ENCODE measurements at regions not wholly inside any gene's neighbourhood (a gene's known extent, or its start where the extent isn't known, plus 50 kb on each side); places are given as distances from the start of the nearest gene placed in this dataset.
"Not testable (repeated sequence)": the region's sequence is repeated elsewhere in the genome, so short reads cannot be mapped to it uniquely, and the experiment has no call there.

DNA sequence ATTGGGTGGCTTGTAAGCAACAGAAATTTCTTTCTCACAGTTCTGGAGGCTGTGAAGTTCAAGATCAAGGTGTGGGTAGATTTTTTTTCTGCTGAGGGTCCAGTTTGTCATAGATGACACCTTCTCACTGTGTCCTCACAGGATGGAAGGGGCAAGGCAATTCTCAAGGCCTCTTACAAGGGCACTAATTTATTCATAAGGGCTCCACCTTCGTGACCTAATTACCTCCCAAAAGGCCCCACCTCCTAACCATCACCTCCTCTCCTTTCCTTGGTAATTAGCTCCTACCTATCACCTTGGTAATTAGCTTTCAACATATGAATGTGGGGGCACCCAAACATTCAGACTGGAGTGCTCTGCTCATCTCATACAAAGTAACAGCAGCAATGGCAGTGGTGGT is 92.3 kb upstream of the CD44 start:
- DNase-seq (ENCODE audit: low read depth, low spot score): no peak
- Mint-ChIP-seq H3K27ac (ENCODE audit: unreplicated experiment) (no peak overlapping the region), H3K36me3 (ENCODE audit: low read depth) (no peaks in the 10 kb centered on the region), H3K9me3 (peaks cover 5% of the 10 kb centered on the region), H3K4me1 (no peaks in the 10 kb centered on the region), H3K27me3 (ENCODE audit: low read depth) (peaks cover 5% of the 10 kb centered on the region), H3K4me3 (no peak overlapping the region)
- TF ChIP-seq, protein P1, sequence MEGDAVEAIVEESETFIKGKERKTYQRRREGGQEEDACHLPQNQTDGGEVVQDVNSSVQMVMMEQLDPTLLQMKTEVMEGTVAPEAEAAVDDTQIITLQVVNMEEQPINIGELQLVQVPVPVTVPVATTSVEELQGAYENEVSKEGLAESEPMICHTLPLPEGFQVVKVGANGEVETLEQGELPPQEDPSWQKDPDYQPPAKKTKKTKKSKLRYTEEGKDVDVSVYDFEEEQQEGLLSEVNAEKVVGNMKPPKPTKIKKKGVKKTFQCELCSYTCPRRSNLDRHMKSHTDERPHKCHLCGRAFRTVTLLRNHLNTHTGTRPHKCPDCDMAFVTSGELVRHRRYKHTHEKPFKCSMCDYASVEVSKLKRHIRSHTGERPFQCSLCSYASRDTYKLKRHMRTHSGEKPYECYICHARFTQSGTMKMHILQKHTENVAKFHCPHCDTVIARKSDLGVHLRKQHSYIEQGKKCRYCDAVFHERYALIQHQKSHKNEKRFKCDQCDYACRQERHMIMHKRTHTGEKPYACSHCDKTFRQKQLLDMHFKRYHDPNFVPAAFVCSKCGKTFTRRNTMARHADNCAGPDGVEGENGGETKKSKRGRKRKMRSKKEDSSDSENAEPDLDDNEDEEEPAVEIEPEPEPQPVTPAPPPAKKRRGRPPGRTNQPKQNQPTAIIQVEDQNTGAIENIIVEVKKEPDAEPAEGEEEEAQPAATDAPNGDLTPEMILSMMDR (conservative IDR thresholded peaks at IDR 0.05): no peak

GRCh38 chr11:35047179-35047578 is 91.8 kb upstream of the CD44 start:
- peaks cover 5% of the 10 kb centered on the region for H3K9me3 Mint-ChIP-seq
- TF ChIP-seq, protein P1 (conservative IDR thresholded peaks at IDR 0.05): no peak
- H3K27ac Mint-ChIP-seq (ENCODE audit: unreplicated experiment): no peak overlapping the region
- no peaks in the 10 kb centered on the region for H3K4me1 Mint-ChIP-seq
- no peak for DNase-seq (ENCODE audit: low read depth, low spot score)
- H3K27me3 Mint-ChIP-seq (ENCODE audit: low read depth): peaks cover under 1% of the 10 kb centered on the region
- H3K4me3 Mint-ChIP-seq: no peak overlapping the region
- H3K36me3 Mint-ChIP-seq (ENCODE audit: low read depth): no peaks in the 10 kb centered on the region

- H3K4me1 Mint-ChIP-seq: no peaks in the 10 kb centered on the region
- H3K27ac Mint-ChIP-seq (ENCODE audit: unreplicated experiment): no peak overlapping the region
- TF ChIP-seq, protein P1 (conservative IDR thresholded peaks at IDR 0.05): no peak
- H3K36me3 Mint-ChIP-seq (ENCODE audit: low read depth): no peaks in the 10 kb centered on the region
- H3K27me3 Mint-ChIP-seq (ENCODE audit: low read depth): no peaks in the 10 kb centered on the region
- DNase-seq (ENCODE audit: low read depth, low spot score): no peak
- H3K4me3 Mint-ChIP-seq: no peak overlapping the region
- peaks cover 5% of the 10 kb centered on the region for H3K9me3 Mint-ChIP-seq
These were observed 91.2 kb upstream of the CD44 start for GRCh38 chr11:35047769-35048168.

GRCh38 chr11:35048346-35048745 is 90.6 kb upstream of the CD44 start:
- not testable (repeated sequence) for H3K4me1 Mint-ChIP-seq; DNase-seq (ENCODE audit: low read depth, low spot score); H3K9me3 Mint-ChIP-seq; H3K4me3 Mint-ChIP-seq; H3K36me3 Mint-ChIP-seq (ENCODE audit: low read depth); H3K27ac Mint-ChIP-seq (ENCODE audit: unreplicated experiment); H3K27me3 Mint-ChIP-seq (ENCODE audit: low read depth)

DNA sequence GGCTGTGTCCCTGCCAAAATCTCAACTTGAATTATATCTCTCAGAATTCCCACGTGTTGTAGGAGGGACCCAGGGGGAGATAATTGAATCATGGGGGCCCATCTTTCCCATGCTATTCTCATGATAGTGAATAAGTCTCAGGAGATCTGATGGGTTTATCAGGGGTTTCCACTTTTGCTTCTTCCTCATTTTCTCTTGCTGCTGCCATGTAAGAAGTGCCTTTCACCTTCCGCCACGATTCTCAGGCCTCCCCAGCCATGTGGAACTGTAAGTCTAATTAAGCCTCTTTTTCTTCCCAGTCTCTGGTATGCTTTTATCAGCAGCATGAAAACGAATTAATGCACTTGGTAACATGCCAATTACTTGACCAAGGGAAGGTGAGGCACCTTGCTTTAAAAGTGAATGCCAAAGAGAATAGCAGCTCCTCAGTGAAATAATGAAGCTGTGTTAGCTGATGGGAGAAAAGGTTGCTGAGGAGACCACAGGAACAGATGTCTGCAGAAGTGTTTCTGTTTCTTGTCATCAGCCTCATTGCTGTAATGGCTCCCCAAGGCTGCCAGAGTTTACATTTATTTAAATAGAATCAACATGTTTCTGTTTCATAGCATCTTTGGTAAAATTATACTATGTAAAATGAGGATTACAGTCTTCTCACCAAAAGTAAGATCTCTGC is 89.0 kb upstream of the CD44 start:
- no peak overlapping the region for H3K4me3 Mint-ChIP-seq
- H3K4me1 Mint-ChIP-seq: no peaks in the 10 kb centered on the region
- H3K27me3 Mint-ChIP-seq (ENCODE audit: low read depth): no peaks in the 10 kb centered on the region
- TF ChIP-seq, protein P1 (conservative IDR thresholded peaks at IDR 0.05): no peak
- H3K27ac Mint-ChIP-seq (ENCODE audit: unreplicated experiment): no peak overlapping the region
- DNase-seq (ENCODE audit: low read depth, low spot score): no peak
- no peaks in the 10 kb centered on the region for H3K36me3 Mint-ChIP-seq (ENCODE audit: low read depth)
- H3K9me3 Mint-ChIP-seq: peaks cover 5% of the 10 kb centered on the region

DNA sequence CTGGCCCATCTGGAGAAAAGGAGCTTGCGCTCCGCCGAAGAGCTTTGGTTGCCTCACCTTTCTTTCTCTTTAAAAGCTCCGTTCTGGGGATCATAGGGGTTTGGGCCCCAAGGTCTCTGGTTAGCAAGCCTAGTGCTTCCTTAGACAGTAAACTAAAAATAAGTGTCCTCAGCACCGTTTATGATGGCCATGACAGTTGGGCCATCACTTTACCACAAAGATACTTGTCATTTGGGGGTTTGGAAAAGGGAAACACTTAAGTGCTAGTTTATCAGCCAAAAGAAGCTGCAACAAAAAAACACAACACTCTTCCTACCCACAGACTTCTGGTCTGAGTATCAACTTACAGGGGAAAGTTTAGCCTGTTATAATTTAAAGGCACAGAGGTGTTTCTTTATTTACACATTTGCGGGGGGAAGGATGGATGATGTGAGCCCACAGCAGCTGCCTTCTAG is 88.4 kb upstream of the CD44 start:
- Mint-ChIP-seq H3K4me1 (no peaks in the 10 kb centered on the region), H3K27me3 (ENCODE audit: low read depth) (no peaks in the 10 kb centered on the region), H3K9me3 (peaks cover 5% of the 10 kb centered on the region), H3K27ac (ENCODE audit: unreplicated experiment) (no peak overlapping the region), H3K36me3 (ENCODE audit: low read depth) (no peaks in the 10 kb centered on the region), H3K4me3 (no peak overlapping the region)
- TF ChIP-seq, protein P1 (conservative IDR thresholded peaks at IDR 0.05): no peak
- no peak for DNase-seq (ENCODE audit: low read depth, low spot score)

Data from neural crest cell (in vitro differentiated cells).